ENCODE measurements at regions not wholly inside any gene's neighbourhood (a gene's known extent, or its start where the extent isn't known, plus 50 kb on each side); places are given as distances from the start of the nearest gene placed in this dataset.

GRCh38 chr5:84550222-84550621, 165.5 kb upstream of the EDIL3 start:
- no peak for DNase-seq (ENCODE audit: low read depth)
- no peak overlapping the region for H3K4me3 ChIP-seq (ENCODE audit: low read length)
- no peak for TF ChIP-seq CTCF (IDR thresholded peaks at IDR 0.05; ENCODE audit: insufficient read depth, low read depth, low read length, missing control alignments)

GRCh38 chr5:84549054-84549453, 164.4 kb upstream of the EDIL3 start:
- DNase-seq (ENCODE audit: low read depth) = no peak
- TF ChIP-seq CTCF (IDR thresholded peaks at IDR 0.05; ENCODE audit: insufficient read depth, low read depth, low read length, missing control alignments) = no peak
- no peak overlapping the region for H3K4me3 ChIP-seq (ENCODE audit: low read length)

- TF ChIP-seq CTCF (IDR thresholded peaks at IDR 0.05; ENCODE audit: insufficient read depth, low read depth, low read length, missing control alignments) = no peak
- DNase-seq (ENCODE audit: low read depth) = no peak
- no peak overlapping the region for H3K4me3 ChIP-seq (ENCODE audit: low read length)
Observed at GRCh38 chr5:84546686-84547085, 162.0 kb upstream of the EDIL3 start.

- no peak overlapping the region for H3K4me3 ChIP-seq (ENCODE audit: low read length)
- no peak for TF ChIP-seq CTCF (IDR thresholded peaks at IDR 0.05; ENCODE audit: insufficient read depth, low read depth, low read length, missing control alignments)
- no peak for DNase-seq (ENCODE audit: low read depth)
Observed at GRCh38 chr5:84536797-84537196, 152.1 kb upstream of the EDIL3 start.

- no peak for TF ChIP-seq CTCF (IDR thresholded peaks at IDR 0.05; ENCODE audit: insufficient read depth, low read depth, low read length, missing control alignments)
- no peak overlapping the region for H3K4me3 ChIP-seq (ENCODE audit: low read length)
- DNase-seq (ENCODE audit: low read depth) = no peak
Observed at GRCh38 chr5:84535281-84535680, 150.6 kb upstream of the EDIL3 start.

- no peak overlapping the region for H3K4me3 ChIP-seq (ENCODE audit: low read length)
- no peak for DNase-seq (ENCODE audit: low read depth)
- TF ChIP-seq CTCF (IDR thresholded peaks at IDR 0.05; ENCODE audit: insufficient read depth, low read depth, low read length, missing control alignments) = no peak
Observed at GRCh38 chr5:84524491-84524890, 139.8 kb upstream of the EDIL3 start.

- no peak for TF ChIP-seq CTCF (IDR thresholded peaks at IDR 0.05; ENCODE audit: insufficient read depth, low read depth, low read length, missing control alignments)
- no peak for DNase-seq (ENCODE audit: low read depth)
- H3K4me3 ChIP-seq (ENCODE audit: low read length) = no peak overlapping the region
Observed at GRCh38 chr5:84518862-84519261, 134.2 kb upstream of the EDIL3 start.
